ENCODE measurements at regions not wholly inside any gene's neighbourhood (a gene's known extent, or its start where the extent isn't known, plus 50 kb on each side); places are given as distances from the start of the nearest gene placed in this dataset.

GRCh38 chr6:14751645-14752175 is 494.2 kb upstream of the JARID2 start:
- TF ChIP-seq CTCF (IDR thresholded peaks at IDR 0.05 in 4 of 5, conservative IDR thresholded peaks at IDR 0.05 in 1 of 5) (no peak), POLR2A (IDR thresholded peaks at IDR 0.05) (no peak)
